ES-I3 (cell line): ENCODE measurements at regions not wholly inside any gene's neighbourhood (a gene's known extent, or its start where the extent isn't known, plus 50 kb on each side); places are given as distances from the start of the nearest gene placed in this dataset.

ENCODE experiments used
- H3K36me3 ChIP-seq: 2 replicates; pipeline ENCODE4 v1.6.1; 2013; ENCODE audit warnings: mild to moderate bottlenecking, low read length, control low read depth, moderate library complexity; ENCODE audit not compliant: insufficient read depth
- H3K4me1 ChIP-seq: 2 replicates; pipeline ENCODE4 v1.6.1; 2013; ENCODE audit warnings: mild to moderate bottlenecking, control low read depth, low read length; ENCODE audit not compliant: insufficient read depth
- H3K9ac ChIP-seq: 2 replicates; pipeline ENCODE4 v1.6.1; 2013; ENCODE audit warnings: low read depth, mild to moderate bottlenecking, low read length, moderate library complexity
- H3K9me3 ChIP-seq: 2 replicates; pipeline ENCODE4 v1.6.1; 2013; ENCODE audit warnings: mild to moderate bottlenecking, low read length, moderate library complexity; ENCODE audit not compliant: control insufficient read depth, insufficient read depth

GRCh38 chr1:4964634-4965345, 310.4 kb downstream of the AJAP1 start:
- Histone ChIP-seq H3K9me3 (no peaks in the 10 kb centered on the region), H3K9ac (no peak overlapping the region), H3K4me1 (peaks cover 9% of the 10 kb centered on the region; the same call in 1 of the 2 replicates), H3K36me3 (no peaks in the 10 kb centered on the region)

GRCh38 chr1:4963251-4963650, 308.8 kb downstream of the AJAP1 start:
- Histone ChIP-seq H3K36me3 (no peaks in the 10 kb centered on the region), H3K9ac (no peak overlapping the region), H3K9me3 (no peaks in the 10 kb centered on the region), H3K4me1 (peaks cover 9% of the 10 kb centered on the region; the same call in 1 of the 2 replicates)

GRCh38 chr1:4962836-4963235, 308.4 kb downstream of the AJAP1 start:
- H3K9me3 ChIP-seq: no peaks in the 10 kb centered on the region
- H3K4me1 ChIP-seq: peaks cover 9% of the 10 kb centered on the region; the same call in 1 of the 2 replicates
- no peaks in the 10 kb centered on the region for H3K36me3 ChIP-seq
- H3K9ac ChIP-seq: no peak overlapping the region

GRCh38 chr1:4961935-4962645, 307.7 kb downstream of the AJAP1 start:
- H3K9me3 ChIP-seq: no peaks in the 10 kb centered on the region
- no peaks in the 10 kb centered on the region for H3K36me3 ChIP-seq
- H3K9ac ChIP-seq: no peak overlapping the region
- H3K4me1 ChIP-seq: peaks cover 9% of the 10 kb centered on the region; the same call in 1 of the 2 replicates

GRCh38 chr1:4960782-4961475, 306.5 kb downstream of the AJAP1 start:
- Histone ChIP-seq H3K4me1 (peaks cover 8% of the 10 kb centered on the region; the same call in 1 of the 2 replicates), H3K9ac (no peak overlapping the region), H3K9me3 (no peaks in the 10 kb centered on the region), H3K36me3 (no peaks in the 10 kb centered on the region)

GRCh38 chr1:4960336-4960735, 305.9 kb downstream of the AJAP1 start:
- Histone ChIP-seq H3K36me3 (no peaks in the 10 kb centered on the region), H3K9me3 (peaks cover 3% of the 10 kb centered on the region; the same call in 1 of the 2 replicates), H3K4me1 (0 out of 2 replicates have a peak, but pooled peaks cover 3% of the 10 kb centered on the region), H3K9ac (no peak overlapping the region)

GRCh38 chr1:4959216-4959615, 304.8 kb downstream of the AJAP1 start:
- peaks cover 3% of the 10 kb centered on the region; the same call in 1 of the 2 replicates for H3K9me3 ChIP-seq
- no peaks in the 10 kb centered on the region for H3K36me3 ChIP-seq
- no peaks in the 10 kb centered on the region for H3K4me1 ChIP-seq
- no peak overlapping the region for H3K9ac ChIP-seq

- Histone ChIP-seq H3K4me1 (no peaks in the 10 kb centered on the region), H3K36me3 (no peaks in the 10 kb centered on the region), H3K9me3 (peaks cover 3% of the 10 kb centered on the region; the same call in 1 of the 2 replicates), H3K9ac (no peak overlapping the region)
Measured at GRCh38 chr1:4957027-4957426, 302.6 kb downstream of the AJAP1 start.

GRCh38 chr1:4954392-4954791, 300.0 kb downstream of the AJAP1 start:
- H3K4me1 ChIP-seq: no peaks in the 10 kb centered on the region
- peaks cover 3% of the 10 kb centered on the region; the same call in 1 of the 2 replicates for H3K9me3 ChIP-seq
- no peak overlapping the region for H3K9ac ChIP-seq
- H3K36me3 ChIP-seq: no peaks in the 10 kb centered on the region

- Histone ChIP-seq H3K4me1 (no peaks in the 10 kb centered on the region), H3K9ac (no peak overlapping the region), H3K9me3 (peaks cover 3% of the 10 kb centered on the region; the same call in 1 of the 2 replicates), H3K36me3 (no peaks in the 10 kb centered on the region)
Measured at GRCh38 chr1:4951601-4952000, 297.2 kb downstream of the AJAP1 start.

GRCh38 chr1:4946343-4946742, 291.9 kb downstream of the AJAP1 start:
- H3K36me3 ChIP-seq: no peaks in the 10 kb centered on the region
- H3K4me1 ChIP-seq: no peaks in the 10 kb centered on the region
- H3K9ac ChIP-seq: no peak overlapping the region
- H3K9me3 ChIP-seq: no peaks in the 10 kb centered on the region

GRCh38 chr1:4944911-4945310, 290.5 kb downstream of the AJAP1 start:
- Histone ChIP-seq H3K4me1 (no peaks in the 10 kb centered on the region), H3K9ac (no peak overlapping the region), H3K9me3 (no peaks in the 10 kb centered on the region), H3K36me3 (no peaks in the 10 kb centered on the region)

GRCh38 chr1:4944072-4944471, 289.7 kb downstream of the AJAP1 start:
- no peak overlapping the region for H3K9ac ChIP-seq
- H3K4me1 ChIP-seq: no peaks in the 10 kb centered on the region
- no peaks in the 10 kb centered on the region for H3K36me3 ChIP-seq
- H3K9me3 ChIP-seq: no peaks in the 10 kb centered on the region

- no peaks in the 10 kb centered on the region for H3K36me3 ChIP-seq
- H3K9me3 ChIP-seq: no peaks in the 10 kb centered on the region
- H3K4me1 ChIP-seq: no peaks in the 10 kb centered on the region
- H3K9ac ChIP-seq: no peak overlapping the region
Measured at GRCh38 chr1:4939266-4939665, 284.9 kb downstream of the AJAP1 start.
